GM21526 (cell line): ENCODE measurements at regions not wholly inside any gene's neighbourhood (a gene's known extent, or its start where the extent isn't known, plus 50 kb on each side); places are given as distances from the start of the nearest gene placed in this dataset.

Experiments
- ATAC-seq: cut with Tn5 transposase; IDR thresholded peaks from one replicate; pipeline ENCODE4 v1.9.1; 2021; ENCODE audit warnings: moderate library complexity; ENCODE audit not compliant: unreplicated experiment, low FRiP score

GRCh38 chr9:94159069-94159939, 75.0 kb downstream of the PTPDC1 start:
- ATAC-seq: no peak

- no peak for ATAC-seq
Observed at GRCh38 chr9:94160594-94161501, 76.6 kb downstream of the PTPDC1 start.

GRCh38 chr9:94161673-94162072, 77.4 kb downstream of the PTPDC1 start:
- no peak for ATAC-seq

GRCh38 chr9:94164806-94165549, 80.7 kb downstream of the PTPDC1 start:
- ATAC-seq: no peak

- ATAC-seq: peak; percentile 90
Observed at GRCh38 chr9:94165592-94166235, 81.5 kb downstream of the PTPDC1 start.

- ATAC-seq: peak; percentile 56
Observed at GRCh38 chr9:94166236-94166975, 82.1 kb downstream of the PTPDC1 start.

- ATAC-seq: no peak
Observed at GRCh38 chr9:94166976-94167346, 82.7 kb downstream of the PTPDC1 start.

- no peak for ATAC-seq
Observed at GRCh38 chr9:94167376-94167890, 83.2 kb downstream of the PTPDC1 start.

- no peak for ATAC-seq
Observed at GRCh38 chr9:94168203-94169000, 84.1 kb downstream of the PTPDC1 start.

GRCh38 chr9:94169968-94170367, 85.7 kb downstream of the PTPDC1 start:
- ATAC-seq: no peak

GRCh38 chr9:94173632-94174031, 85.5 kb upstream of the ZNF169 start:
- no peak for ATAC-seq

- no peak for ATAC-seq
Observed at GRCh38 chr9:94174164-94174563, 84.9 kb upstream of the ZNF169 start.

- no peak for ATAC-seq
Observed at GRCh38 chr9:94175669-94176068, 83.4 kb upstream of the ZNF169 start.

GRCh38 chr9:94176608-94177007, 82.5 kb upstream of the ZNF169 start:
- ATAC-seq: no peak

GRCh38 chr9:94178927-94179326, 80.2 kb upstream of the ZNF169 start:
- ATAC-seq: peak; percentile 52

GRCh38 chr9:94181408-94182181, 77.5 kb upstream of the ZNF169 start:
- no peak for ATAC-seq

GRCh38 chr9:94182532-94182931, 76.6 kb upstream of the ZNF169 start:
- no peak for ATAC-seq
